Thymus (tissue), 11 donors: ENCODE measurements at regions not wholly inside any gene's neighbourhood (a gene's known extent, or its start where the extent isn't known, plus 50 kb on each side); places are given as distances from the start of the nearest gene placed in this dataset.

Experiments used
- DNase-seq, 9 donors: peaks; one replicate each; pipeline ENCODE4 v3.0.0-alpha.2; 2013; ENCODE audit warnings: low spot score in 9 of 9, low read depth in 6 of 9, missing footprints in 1 of 9
- H3K27ac ChIP-seq, 2 donors: one replicate each; pipeline ENCODE4 v1.5.1; 2013; ENCODE audit warnings: control low read depth in 1 of 2, low read depth in 1 of 2, low read length in 1 of 2, mild to moderate bottlenecking in 1 of 2, moderate library complexity in 1 of 2
- H3K27me3 ChIP-seq, 2 donors: one replicate each; pipeline ENCODE4 v1.5.1; 2013; ENCODE audit warnings: low read length in 1 of 2; ENCODE audit not compliant: control insufficient read depth in 2 of 2, insufficient read depth in 1 of 2
- H3K36me3 ChIP-seq, 2 donors: one replicate each; pipeline ENCODE4 v1.5.1; 2013; ENCODE audit warnings: low read length in 1 of 2, mild to moderate bottlenecking in 1 of 2, moderate library complexity in 1 of 2; ENCODE audit not compliant: control insufficient read depth in 2 of 2, insufficient read depth in 2 of 2
- H3K4me1 ChIP-seq, 2 donors: one replicate each; pipeline ENCODE4 v1.5.1; 2013; ENCODE audit warnings: low read length in 2 of 2; ENCODE audit not compliant: control insufficient read depth in 2 of 2, insufficient read depth in 2 of 2
- H3K4me3 ChIP-seq, 2 donors: one replicate each; pipeline ENCODE4 v1.5.1; 2013; ENCODE audit warnings: low read length in 2 of 2, control low read depth in 1 of 2, mild to moderate bottlenecking in 1 of 2
- H3K9me3 ChIP-seq, 2 donors: one replicate each; pipeline ENCODE4 v1.5.1; 2013; ENCODE audit warnings: low read length in 1 of 2, mild to moderate bottlenecking in 1 of 2; ENCODE audit not compliant: control insufficient read depth in 2 of 2, insufficient read depth in 1 of 2
- WGBS: extraction: QIAGEN DNeasy Blood & Tissue Kit; methylation state at CpG from one replicate; pipeline ENCODE4 v1.1.7; 2013; 5-methylcytosine and 5-hydroxymethylcytosine counted together
- donor health status: healthy.

DNA sequence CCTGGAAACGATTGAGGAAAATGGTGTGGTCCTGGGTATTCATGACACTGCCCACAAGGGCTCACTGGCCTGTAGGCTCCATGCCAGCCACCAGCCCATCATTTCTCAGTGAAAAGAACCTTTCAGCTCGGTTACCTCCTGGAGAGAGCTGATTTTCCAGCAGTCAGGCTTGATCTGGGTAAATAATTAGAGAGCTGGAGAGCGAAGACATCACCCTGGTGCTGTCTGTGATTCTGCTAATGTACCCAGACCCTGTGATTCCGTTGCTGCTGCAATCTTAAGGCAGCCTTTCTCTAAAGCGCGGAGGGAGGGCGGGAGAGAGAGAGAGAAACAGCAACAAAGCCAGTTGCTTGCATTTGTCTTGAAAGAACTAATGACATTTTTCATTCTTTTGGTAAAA is 221.9 kb upstream of the TOPAZ1 start:
- H3K27ac ChIP-seq = no peak overlapping the region
- H3K36me3 ChIP-seq = no peaks in the 10 kb centered on the region
- no peak overlapping the region for H3K4me3 ChIP-seq
- H3K9me3 ChIP-seq = no peaks in the 10 kb centered on the region
- no peaks in the 10 kb centered on the region for H3K4me1 ChIP-seq
- H3K27me3 ChIP-seq = peaks cover 38 to 58% of the 10 kb centered on the region in 2 donors
- no peak for DNase-seq
- 89% methylated on average over 7 of the region's 7 CpGs for WGBS

- no peak overlapping the region for H3K4me3 ChIP-seq
- no peak for DNase-seq
- 46% methylated on average over 1 of the region's 1 CpG for WGBS
- no peaks in the 10 kb centered on the region for H3K9me3 ChIP-seq
- H3K27me3 ChIP-seq = peaks cover 40 to 58% of the 10 kb centered on the region in 2 donors
- no peaks in the 10 kb centered on the region for H3K4me1 ChIP-seq
- H3K36me3 ChIP-seq = no peaks in the 10 kb centered on the region
- H3K27ac ChIP-seq = no peak overlapping the region
These were observed 221.5 kb upstream of the TOPAZ1 start for GRCh38 chr3:44020143-44020542.

- Histone ChIP-seq H3K36me3 (no peaks in the 10 kb centered on the region), H3K27me3 (peaks cover 40 to 60% of the 10 kb centered on the region in 2 donors), H3K4me3 (no peak overlapping the region), H3K27ac (no peak overlapping the region), H3K9me3 (no peaks in the 10 kb centered on the region), H3K4me1 (no peaks in the 10 kb centered on the region)
- WGBS = 3% methylated on average over 53 of the region's 53 CpGs
- DNase-seq = no peak
These were observed 219.8 kb upstream of the TOPAZ1 start for GRCh38 chr3:44021651-44022594.

- WGBS = 94% methylated on average over 11 of the region's 11 CpGs
- Histone ChIP-seq H3K4me3 (no peak overlapping the region), H3K27me3 (peaks cover 38 to 58% of the 10 kb centered on the region in 2 donors), H3K27ac (no peak overlapping the region), H3K9me3 (no peaks in the 10 kb centered on the region), H3K36me3 (no peaks in the 10 kb centered on the region), H3K4me1 (no peaks in the 10 kb centered on the region)
- DNase-seq = no peak
These were observed 217.6 kb upstream of the TOPAZ1 start for GRCh38 chr3:44023961-44024593.

DNA sequence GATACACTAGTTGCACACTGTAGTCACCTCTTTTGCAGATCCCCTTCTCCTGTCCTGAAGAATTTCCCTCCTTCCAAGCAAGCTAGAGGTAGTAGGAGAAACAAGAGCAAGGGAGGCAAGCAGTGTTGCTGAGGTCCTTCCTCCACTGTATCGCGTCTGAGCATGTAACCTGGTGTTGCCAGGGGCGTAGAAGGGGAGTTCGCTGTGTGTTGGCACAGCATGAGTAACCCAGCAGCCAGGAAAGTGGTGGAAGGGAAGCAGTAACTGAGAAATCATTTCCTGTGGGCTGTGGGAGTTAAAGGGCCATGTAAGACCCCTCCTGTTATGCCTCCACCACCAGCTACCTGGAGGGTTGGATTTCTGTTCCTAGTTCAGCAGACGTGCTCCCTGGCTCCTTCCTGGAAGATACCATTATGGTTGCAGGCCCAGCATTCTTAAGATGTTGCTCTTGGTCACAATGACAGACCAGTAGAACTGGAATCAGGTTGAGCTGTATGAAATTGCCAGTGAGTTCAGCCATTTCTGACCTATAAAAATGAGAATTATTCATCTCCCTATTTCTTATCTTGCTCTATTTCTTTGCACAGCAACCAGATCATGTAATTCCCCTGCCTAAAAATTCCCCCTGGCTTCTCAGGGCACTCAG is 215.3 kb upstream of the TOPAZ1 start:
- Histone ChIP-seq H3K27me3 (peaks cover 27 to 37% of the 10 kb centered on the region in 2 donors), H3K4me3 (no peak overlapping the region)
- WGBS = 46% methylated on average over 5 of the region's 5 CpGs

DNA sequence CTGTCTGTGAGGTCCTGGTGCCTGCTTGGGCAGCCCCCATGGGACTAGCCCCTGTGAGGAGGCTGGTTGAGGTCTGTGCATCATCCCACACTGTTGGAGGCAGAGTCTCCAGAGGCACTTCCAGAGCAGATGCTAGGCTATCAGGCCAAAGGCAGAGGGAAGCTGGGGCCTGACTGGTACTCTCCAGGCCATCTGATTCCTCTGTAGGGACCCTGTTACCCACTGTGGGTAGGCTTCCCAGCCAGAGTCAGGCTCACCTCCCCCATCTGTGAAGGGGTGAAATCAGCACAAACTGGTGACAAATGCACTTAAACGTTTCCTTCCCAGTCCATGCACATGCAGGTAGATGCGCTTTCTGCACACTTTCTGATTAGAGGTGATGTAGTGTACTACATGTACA is 212.6 kb upstream of the TOPAZ1 start:
- no peaks in the 10 kb centered on the region for H3K36me3 ChIP-seq
- H3K4me1 ChIP-seq = no peaks in the 10 kb centered on the region
- peaks cover 7 to 15% of the 10 kb centered on the region in 2 donors for H3K27me3 ChIP-seq
- 96% methylated on average over 2 of the region's 2 CpGs for WGBS
- no peak for DNase-seq
- H3K4me3 ChIP-seq = no peak overlapping the region
- no peak overlapping the region for H3K27ac ChIP-seq
- H3K9me3 ChIP-seq = no peaks in the 10 kb centered on the region

More for the DNA sequence above, 215.3 kb upstream of the TOPAZ1 start:
- Histone ChIP-seq H3K9me3 (no peaks in the 10 kb centered on the region), H3K36me3 (no peaks in the 10 kb centered on the region), H3K27ac (no peak overlapping the region), H3K4me1 (no peaks in the 10 kb centered on the region)
- no peak for DNase-seq

DNA sequence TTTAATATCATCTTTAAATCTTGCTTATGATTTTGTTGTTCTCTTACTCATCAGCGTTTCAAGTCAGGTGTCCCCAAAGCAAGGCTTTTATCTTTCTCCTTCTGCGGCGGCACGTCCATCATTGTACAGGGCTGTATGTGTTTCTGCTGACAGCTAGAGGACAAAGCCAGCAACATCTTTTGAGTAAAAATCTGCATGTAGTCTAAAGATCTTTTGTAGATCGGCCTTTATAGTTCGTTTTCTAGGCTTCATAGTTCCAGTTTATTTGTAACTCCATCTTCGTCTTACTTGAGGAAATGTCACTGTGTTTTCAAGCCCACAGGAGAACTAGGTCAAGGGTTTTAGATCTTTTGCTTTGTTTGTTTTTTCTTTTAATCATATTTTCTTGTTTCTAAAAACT is 211.4 kb upstream of the TOPAZ1 start:
- WGBS = 94% methylated on average over 7 of the region's 7 CpGs
- H3K27me3 ChIP-seq = peaks cover 3 to 11% of the 10 kb centered on the region in 2 donors
- no peak overlapping the region for H3K27ac ChIP-seq
- H3K36me3 ChIP-seq = no peaks in the 10 kb centered on the region
- no peaks in the 10 kb centered on the region for H3K4me1 ChIP-seq
- no peaks in the 10 kb centered on the region for H3K9me3 ChIP-seq
- no peak for DNase-seq
- no peak overlapping the region for H3K4me3 ChIP-seq

- H3K4me3 ChIP-seq = no peak overlapping the region
- H3K4me1 ChIP-seq = no peaks in the 10 kb centered on the region
- H3K36me3 ChIP-seq = no peaks in the 10 kb centered on the region
- H3K9me3 ChIP-seq = no peaks in the 10 kb centered on the region
- WGBS = 94% methylated on average over 1 of the region's 1 CpG
- no peak for DNase-seq
- peaks cover 3 to 11% of the 10 kb centered on the region in 2 donors for H3K27me3 ChIP-seq
- no peak overlapping the region for H3K27ac ChIP-seq
These were observed 210.9 kb upstream of the TOPAZ1 start for GRCh38 chr3:44030687-44031305.
